Urothelium cell line (cell line): ENCODE measurements at regions not wholly inside any gene's neighbourhood (a gene's known extent, or its start where the extent isn't known, plus 50 kb on each side); places are given as distances from the start of the nearest gene placed in this dataset.

ENCODE experiments used
- DNase-seq: peaks from one replicate; pipeline ENCODE4 v3.0.0; 2011; ENCODE audit warnings: low spot score, mixed read lengths
- FAIRE-seq: peaks from 2 replicates; lab custom pipeline; 2011; peaks lifted over from hg19 to GRCh38; lab: Jason Lieb, UNC

DNA sequence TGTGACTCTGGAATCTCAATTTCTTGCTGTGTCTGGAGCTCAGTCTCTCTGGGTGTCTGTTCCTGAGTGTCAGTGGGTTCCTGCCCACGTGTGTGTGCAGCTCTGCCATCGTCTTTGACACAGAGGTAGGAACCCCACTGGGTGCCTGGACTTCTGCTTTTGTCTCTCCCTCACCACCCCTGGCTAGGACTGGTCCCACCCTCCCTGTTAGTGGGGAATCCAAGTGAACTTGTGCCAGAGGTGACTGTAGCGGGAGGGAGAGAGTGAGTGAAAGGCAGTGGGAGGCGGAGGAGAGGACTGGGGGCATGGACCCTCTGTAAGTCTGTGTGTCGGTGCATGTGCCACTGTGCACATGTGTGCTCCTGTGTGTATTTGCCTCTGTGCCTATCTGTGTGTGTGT, 299.9 kb upstream of the ZMIZ1 start:
- DNase-seq (no peak), FAIRE-seq (no peak)

DNA sequence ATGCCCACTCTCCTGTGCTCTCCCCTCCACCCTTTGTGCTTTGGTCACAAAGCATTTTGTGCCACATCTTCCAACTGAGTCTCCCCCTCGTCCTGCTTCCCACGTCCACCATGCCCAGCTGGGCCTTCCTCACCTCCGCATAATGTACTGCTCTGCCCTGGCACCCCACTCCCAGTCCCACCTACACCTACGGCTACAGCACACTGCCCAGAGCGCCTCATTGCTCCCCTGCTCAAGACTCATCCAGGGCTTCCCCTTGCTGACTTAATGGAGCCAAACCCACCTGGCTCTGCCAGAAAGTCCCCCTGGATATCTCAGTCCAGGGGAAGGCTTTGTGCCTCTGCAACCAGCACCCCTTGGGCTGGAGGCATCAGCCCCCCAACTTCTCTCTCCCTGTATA, 299.2 kb upstream of the ZMIZ1 start:
- FAIRE-seq (no peak), DNase-seq (no peak)

DNA sequence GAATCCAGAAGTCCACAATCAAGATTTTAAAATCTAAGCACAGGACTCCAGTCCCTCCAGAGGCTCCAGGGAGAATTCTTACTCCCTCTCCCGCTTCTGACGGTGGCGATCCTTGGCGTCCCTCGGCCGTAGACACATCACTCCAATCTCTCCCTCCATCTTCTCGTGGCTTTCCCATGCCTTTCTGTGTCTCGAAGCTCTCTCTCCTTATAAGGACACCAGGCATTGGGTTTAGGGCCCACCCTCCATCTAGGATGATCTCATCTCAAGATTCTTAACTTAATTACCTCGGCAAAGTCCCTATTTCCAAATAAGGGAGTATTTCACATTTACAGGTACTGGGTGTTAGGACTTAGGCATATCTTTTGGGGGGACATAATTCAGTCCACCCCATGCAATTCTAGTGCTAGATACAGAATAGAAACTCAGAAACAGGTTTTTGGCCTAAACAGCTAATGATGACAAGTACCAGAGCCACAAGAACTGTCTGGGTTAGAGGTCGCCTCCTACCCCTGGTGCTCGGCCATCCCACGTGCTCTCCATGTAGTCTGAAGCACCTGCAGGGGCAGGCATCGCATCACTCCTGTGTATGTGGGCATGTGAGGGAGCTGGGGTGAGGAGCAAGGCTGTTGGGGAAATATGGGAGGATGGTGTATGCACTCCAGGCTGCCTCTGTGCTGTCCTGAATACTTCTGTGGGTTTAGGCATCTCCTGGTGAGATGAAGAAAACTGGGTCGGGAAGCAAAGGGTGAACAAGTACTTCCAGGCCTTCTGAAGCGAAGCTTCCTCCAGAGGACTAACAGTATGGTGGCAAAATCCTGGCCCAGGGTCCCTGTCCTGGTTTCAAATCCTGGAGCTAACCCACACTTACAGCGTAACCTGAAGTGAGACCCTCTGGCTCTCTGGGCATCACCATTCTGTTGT, 298.3 kb upstream of the ZMIZ1 start:
- no peak for DNase-seq
- FAIRE-seq = no peak

DNA sequence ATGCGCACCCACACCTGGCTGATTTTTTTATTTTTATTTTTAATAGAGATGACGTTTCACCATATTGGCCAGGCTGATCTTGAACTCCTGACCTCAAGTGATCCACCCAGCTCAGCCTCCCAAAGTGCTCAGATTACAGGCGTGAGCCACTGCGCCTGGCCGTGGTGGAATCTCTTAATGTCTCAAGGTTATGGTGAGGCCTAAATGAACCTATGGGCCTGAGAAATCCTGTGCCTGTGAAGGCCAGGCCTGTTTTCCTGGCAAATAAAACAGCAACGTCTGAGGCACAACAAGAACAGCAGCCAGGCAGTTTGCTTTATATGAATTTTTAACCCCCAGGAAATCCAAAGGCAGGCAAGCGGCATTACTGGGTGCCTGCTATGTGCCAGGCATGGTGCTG, 297.5 kb upstream of the ZMIZ1 start:
- DNase-seq (no peak), FAIRE-seq (no peak)

DNA sequence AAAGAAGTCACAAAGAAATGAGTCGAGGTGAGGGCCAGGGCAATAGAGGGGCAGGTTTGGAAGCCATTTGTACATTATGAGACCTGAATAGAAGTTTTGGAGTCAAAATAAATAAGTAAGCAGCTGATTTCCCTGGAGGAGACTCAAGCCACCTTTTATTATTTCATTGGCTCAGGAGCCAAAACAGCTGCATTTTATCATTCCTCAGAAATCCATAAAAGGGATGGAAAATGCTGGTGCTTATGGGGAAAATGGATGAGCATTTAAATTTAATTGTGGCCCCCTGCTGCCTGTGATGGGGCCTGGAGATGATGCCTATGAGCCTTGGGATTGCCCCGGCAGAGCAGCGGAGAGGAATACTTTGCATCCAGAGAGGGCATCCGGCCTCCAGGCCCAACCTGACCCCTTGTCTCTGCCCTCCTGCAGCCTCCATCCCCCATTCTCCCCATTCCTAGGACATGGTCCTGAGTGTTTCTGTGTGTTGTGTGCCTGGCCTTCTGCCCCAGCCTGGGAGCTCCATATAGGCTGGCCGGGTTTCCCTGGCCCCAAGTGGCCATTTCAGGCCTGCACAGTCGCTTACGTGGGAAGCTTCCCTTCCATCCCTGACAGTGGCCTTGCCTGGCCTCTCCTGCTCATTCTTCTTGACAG, 296.8 kb upstream of the ZMIZ1 start:
- DNase-seq = no peak
- no peak for FAIRE-seq

DNA sequence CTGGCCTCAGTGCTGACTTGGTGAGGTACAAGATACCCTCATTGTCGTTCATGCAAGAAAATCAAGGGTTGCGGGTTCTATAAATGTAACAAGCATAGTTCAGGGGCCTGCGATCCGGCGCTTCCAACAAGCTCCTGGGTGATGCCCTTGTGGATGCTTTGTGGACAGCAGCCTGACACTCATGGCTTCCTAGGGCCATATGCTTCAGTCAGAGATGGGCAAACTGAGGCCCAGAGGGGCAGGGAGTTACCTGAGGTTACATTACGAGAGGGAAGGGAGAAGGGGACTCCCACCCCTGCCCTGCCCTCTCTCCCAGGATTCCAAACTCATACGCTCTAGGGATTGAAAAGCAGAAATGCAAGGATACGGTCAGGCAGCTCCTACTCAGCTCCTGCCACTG, 296.3 kb upstream of the ZMIZ1 start:
- DNase-seq = no peak
- FAIRE-seq = no peak

DNA sequence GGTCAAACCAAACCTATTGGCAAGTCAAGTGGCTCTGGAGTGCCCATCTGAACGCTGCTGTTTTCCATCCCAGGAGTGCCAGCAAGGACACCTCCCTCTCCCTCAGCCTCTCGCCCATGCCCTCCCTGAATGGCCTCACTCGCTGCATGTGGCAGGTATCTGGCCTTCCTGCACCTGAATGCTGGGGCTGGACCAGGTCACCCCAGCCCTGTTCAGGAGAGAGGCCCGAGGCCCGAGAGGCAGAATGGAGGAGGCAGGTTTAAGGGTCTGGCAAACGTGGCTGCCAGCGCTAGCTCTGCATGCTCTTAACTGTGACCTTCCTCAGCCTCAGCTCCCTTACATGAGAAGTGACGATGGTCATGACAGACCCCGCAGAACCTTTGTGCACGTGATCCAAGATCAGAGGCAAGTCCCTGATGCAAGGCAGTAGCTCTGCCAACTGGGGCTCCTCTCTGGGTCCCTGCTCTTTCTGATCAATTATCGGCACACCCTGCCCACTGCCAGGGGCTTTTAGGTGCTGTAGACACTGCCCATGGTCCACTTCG, 295.7 kb upstream of the ZMIZ1 start:
- no peak for FAIRE-seq
- DNase-seq = no peak

DNA sequence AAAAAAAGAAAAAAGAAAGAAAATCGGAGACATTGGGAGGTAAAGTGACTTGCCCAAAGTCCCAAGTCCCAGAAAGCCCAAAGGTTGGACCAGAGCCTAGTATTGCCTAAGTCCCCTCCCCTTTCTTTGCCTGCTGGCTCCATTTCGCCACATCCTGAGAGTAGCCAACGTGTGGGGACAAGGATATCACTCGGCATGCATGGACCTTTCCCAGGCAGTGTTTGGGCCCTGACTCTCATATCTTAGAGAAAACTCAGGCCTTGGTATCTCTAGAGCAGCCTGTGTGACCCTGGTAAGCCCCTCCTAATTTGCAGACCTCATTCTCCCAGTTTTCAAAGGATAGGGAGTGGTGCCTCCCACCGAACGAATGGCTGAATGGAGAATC, 294.2 kb upstream of the ZMIZ1 start:
- DNase-seq (no peak), FAIRE-seq (no peak)

DNA sequence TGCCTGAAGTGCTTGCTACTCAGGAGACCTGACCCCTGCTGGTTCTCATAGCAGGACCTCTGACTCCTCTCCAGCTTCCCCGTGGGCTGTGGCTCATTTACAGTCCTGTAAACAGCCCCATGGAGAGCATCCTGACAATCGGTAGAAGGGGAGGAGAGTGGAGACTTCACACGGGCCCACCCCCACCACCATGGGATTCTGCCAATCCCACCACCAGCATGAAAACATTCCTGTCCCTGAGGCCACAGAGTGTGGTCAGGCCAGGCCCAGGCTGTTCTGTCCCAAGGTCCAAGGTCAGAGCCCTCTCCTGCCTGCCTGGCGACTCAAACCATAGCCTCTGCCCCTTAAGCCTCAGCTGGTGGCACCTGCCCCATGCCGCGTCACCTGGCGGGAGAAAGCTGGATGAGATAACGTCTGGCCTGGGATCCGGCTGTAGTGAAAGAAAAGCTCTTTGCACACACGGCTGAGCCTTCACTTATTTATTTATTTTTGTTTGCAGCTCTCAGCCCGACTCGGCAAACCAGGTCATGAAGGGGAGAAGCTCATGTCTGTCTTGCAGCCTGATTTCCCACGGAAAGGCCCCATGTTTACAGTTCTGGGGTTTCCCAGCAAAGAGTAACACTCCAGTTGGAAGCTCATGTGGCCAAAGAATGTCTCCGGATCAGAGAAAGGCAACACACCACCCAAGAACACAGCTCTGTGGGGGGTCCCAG, 293.6 kb upstream of the ZMIZ1 start:
- FAIRE-seq = no peak
- DNase-seq = no peak

DNA sequence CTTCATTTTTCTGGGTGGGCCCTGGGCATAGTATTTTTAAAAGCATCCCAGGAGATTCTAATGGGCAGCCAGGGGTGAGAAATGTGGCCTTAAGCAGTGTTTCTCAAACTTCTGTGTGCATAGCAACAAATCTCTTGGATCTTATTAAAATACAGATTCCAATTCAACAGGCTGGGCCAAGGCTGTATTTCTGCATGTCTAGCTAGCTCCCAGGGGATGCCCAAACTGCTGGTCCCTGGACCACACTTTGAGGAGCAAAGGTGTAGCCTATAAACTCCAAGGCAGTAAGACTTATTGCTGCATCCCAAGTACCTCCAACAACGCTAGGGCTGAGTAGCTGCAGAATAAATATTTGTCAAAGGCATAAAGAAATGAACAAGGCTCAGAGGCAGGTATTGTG, 292.9 kb upstream of the ZMIZ1 start:
- DNase-seq = no peak

DNA sequence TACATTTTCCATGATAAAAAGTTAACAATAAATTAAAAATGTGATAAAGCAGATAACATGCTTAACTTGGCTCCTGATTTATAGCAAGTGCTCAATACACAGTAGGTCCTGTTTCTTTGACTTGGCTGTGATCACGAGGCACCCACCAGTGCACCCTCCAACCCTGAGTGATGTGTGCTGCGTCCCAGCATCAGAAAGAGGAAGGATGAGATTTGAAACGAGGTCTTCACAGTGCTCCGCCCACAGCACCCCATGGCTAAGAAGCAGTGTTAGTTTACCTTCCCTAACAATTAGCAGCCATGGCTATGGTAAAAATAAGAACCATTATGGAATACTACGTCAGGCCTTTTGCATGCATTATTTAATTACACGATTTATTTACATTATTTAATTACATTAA, 292.0 kb upstream of the ZMIZ1 start:
- DNase-seq (no peak), FAIRE-seq (no peak)

More for the DNA sequence above, 292.9 kb upstream of the ZMIZ1 start:
- no peak for FAIRE-seq

DNA sequence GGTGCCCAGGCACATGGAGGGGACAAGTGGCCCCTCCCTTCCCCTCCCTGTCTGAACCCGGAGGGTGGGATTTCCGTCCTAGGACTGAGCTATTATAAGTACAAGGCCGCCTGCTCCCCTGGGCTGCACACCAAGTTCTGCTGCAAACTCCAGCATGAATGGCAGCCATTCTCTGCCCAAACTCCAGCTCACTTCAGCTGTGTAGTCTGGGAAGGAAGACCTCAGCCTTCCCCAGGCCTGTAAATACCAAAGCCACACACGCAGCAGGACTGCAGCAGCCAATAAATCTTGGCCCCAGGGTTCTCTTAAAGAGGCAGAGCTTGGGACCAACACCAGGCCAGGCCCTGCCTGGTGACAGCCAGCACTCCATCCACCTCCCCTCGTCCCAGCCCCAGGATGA, 291.3 kb upstream of the ZMIZ1 start:
- FAIRE-seq (no peak), DNase-seq (no peak)

DNA sequence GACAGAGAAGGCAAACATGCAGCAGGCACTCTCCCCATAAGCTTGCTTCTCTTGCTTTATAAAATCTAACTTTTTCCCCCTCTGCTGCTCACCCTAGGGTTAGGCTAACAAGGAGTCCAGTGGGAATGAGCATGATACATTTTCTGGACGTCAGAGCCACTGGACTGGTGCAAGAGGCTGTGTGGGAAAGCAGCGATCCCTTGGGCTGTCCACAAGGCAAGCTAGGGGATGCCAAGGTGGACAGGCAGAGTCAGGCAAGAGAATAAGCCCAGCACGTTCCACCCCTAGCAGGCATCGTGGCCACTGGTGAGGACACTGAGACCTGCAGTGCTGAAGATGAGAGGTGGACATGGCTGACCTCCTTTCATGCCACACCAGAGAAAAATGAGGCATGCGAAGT, 290.9 kb upstream of the ZMIZ1 start:
- FAIRE-seq = no peak
- no peak for DNase-seq

DNA sequence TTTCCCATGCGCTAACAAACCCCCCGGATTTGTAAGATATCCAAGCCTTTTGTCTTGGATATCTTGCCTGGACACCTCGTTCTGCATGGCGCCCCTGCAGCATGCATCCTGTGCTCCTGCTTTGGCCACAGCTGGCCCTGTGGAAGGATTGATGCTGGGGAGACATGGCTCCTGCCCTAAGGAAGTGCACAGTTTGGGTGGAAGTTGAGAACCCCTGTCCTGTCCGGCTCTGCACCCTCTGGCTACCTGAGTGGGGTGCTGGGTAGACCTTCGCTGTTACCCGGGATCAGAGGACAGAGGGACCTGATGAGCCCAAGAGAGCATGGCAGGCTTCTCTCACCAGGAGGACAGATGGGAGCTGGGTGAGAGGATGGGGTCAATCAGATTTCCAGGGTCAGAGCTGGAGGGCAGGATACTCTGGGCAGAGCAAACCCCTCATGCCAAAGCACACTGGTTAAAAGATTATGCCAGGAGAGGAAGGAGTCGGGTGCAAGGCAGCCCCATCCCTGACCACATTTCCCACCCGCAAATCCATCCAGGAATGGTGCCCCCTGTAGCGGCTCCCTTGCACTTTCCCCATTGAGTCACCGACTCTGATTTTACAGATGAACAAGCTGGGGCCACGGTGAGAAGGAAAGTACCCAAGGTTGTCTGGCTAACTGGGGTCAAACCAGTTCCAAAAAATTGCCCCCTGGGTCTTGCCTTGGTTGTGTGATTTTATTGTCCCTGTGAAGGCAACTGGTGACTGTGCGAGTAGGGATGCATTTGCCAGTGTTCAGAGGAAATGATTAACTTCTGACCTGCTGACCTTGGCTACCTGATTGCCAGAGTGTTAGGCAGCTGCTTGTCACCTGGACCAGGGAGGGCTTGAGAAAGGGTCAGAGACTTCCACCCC, 290.1 kb upstream of the ZMIZ1 start:
- DNase-seq (no peak), FAIRE-seq (peak; percentile 53)

DNA sequence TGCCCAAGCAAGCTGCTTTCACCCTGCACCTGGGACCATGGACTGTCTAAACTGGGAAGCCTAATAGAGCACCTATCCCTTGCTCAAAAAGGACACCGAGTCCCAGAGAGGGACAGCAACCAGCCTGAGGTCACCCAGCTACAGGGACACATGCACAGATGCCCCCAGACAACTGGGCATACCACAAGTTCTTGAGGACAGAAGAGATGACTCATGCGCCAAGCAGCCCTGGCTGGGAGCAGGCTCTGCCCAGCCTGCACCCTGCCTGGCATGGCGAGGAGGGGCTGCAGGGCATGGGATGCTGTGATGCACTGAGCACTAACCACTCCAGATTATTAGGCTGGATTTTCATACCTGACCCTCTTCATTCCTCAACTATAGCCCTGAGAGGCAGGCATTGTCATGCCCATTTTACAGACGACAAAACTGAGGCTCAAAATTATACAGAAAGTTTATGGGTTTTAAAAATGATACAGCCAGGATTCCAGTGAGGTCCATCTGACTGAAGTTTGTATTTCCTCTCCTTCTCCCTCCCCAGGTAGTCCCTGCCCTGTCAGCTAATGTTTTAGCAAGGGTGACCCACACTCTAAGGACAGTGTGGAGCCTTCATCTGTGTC, 289.3 kb upstream of the ZMIZ1 start:
- DNase-seq (peak; percentile 34), FAIRE-seq (no peak)

DNA sequence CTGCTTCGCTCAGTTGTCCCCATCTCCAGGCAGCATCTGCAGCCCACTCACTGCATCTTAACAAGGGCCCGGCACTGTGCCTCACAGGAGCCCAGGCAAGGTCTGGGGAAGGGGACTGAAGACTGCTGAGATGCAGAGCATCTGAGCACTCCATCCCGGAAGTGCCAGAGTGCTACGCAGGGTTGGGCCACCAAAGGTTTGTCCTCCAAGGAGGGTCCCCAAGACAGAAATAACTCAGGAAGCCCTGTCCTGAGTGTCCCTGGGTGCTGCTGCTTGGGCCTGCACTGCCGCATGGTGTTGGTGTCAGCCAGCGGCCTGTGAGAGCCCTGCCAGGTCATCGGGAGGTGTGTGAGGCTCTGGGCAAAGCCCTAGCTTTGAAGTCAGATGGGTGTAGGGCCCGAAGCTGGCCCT, 288.2 kb upstream of the ZMIZ1 start:
- DNase-seq (no peak), FAIRE-seq (no peak)

DNA sequence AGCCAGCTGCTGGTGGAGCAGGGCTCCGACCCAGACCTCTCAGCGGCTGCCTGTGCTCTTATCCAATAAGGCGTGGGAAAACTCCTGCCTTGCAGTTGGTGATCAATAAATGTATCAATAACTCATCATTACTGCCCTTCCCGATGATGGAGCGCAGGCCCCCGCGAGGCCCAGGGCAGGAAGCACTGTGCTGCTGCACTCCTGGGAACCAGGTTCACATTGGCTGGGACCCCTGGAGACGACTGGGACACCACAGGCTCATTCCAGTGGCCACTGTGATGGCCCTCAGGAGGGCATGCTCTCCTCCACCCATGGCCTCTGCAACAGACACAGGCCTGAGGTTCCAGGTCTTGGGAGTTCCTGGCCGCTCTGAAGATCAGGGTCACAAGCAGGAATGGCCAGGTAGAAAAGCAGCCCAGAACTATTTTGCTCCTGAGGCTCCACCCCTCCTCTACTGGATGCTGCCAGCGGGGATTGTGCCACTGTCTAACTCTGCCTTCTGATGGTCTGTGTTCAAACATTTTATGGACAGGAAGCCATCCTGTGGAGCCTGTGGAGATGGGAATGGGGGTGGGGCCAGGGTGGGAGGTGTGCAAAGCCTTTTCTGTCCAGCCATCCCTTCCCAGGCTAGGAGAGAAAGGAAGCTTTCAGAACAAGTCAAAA, 287.4 kb upstream of the ZMIZ1 start:
- no peak for FAIRE-seq
- DNase-seq = no peak

DNA sequence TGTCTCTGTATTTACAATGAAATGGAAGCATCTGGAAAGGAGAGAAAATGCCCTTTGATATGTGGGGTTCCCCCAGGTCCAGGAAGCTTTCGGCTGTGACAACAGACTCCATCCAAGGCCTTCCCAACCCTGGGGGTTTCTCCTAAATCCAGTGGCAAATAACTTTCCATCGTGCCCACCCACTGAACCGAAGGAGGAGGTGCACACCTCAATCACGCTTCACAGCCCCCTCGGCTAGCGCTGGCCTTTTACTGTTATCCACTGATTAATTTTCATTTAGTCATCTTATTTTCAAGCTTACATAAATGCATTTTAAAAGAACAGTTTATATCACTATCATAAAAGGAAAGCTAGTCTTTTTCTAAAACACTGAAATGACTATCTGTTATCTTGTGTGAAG, 286.8 kb upstream of the ZMIZ1 start:
- FAIRE-seq (no peak), DNase-seq (no peak)

DNA sequence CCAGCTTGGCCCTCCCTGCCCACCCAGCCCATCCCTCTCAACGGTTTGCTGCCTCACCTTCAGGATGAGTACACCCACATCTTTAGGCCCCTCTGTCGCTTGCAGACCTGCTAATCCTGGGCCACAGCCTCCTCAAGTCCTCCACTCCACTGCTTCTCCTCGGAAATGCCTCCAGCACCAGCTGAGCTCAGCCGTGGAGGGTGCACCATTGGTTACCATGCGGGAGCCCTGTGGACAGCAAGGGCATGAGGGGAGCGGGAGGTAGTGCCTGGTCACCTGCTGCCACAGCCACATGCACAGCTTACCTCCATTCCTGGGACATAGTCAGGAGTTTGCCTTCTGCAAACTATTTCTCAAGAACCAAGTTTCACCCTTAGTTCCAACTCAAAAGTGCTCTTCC, 286.3 kb upstream of the ZMIZ1 start:
- FAIRE-seq (no peak), DNase-seq (no peak)

DNA sequence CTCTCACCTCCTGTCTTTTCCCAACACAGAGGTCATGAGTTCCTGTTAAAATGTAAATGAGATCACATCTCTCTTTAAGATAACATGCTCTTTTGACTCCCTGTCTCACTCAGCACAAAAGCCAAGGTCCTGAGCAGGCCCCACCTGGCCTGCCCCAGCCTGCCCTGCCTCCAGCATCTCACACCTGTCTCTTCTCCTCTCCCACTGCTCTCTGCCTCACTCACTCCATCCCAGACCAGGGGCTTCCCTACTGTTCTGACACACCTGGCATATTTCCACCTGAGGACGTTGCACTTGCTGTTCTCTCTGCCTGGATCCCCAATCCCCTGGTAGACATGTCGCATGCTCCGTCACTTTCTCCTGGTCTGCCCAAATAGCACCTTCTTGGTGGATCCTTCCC, 285.0 kb upstream of the ZMIZ1 start:
- DNase-seq (no peak), FAIRE-seq (peak; percentile 70)
